Adrenal gland (tissue), 9 donors: ENCODE measurements at regions not wholly inside any gene's neighbourhood (a gene's known extent, or its start where the extent isn't known, plus 50 kb on each side); places are given as distances from the start of the nearest gene placed in this dataset.

Experiments used
- DNase-seq, 7 donors: peaks; one replicate each; pipeline ENCODE4 v3.0.0-alpha.2; 2019 to 2020
- H3K27ac ChIP-seq, 5 donors: fragments of 200-600 bp; sonication (generic) in 4 of 5; 1 replicate in 3 of 5; 2 replicates in 2 of 5; pipeline versions ENCODE4 v1.5.1 to v1.8.0; 2016 to 2020; ENCODE audit warnings: mild to moderate bottlenecking in 1 of 5
- H3K27me3 ChIP-seq: fragments of 200-600 bp; 2 replicates; pipeline ENCODE4 v1.8.0; 2021
- H3K36me3 ChIP-seq, 2 donors: fragments of 200-600 bp; replicated peaks in 1 of 2; 1 replicate in 1 of 2; 2 replicates in 1 of 2; pipeline versions ENCODE4 v1.5.1 to v1.8.0; 2018 to 2022
- H3K4me1 ChIP-seq, 2 donors: fragments of 200-600 bp; replicated peaks in 1 of 2; 1 replicate in 1 of 2; 2 replicates in 1 of 2; pipeline versions ENCODE4 v1.5.1 to v1.8.0; 2018 to 2021
- H3K4me3 ChIP-seq, 4 donors: fragments of 200-600 bp; sonication (generic) in 3 of 4; one replicate each; pipeline ENCODE4 v1.5.1; 2016 to 2018
- H3K9me3 ChIP-seq, 3 donors: fragments of 200-600 bp; sonication (generic) in 1 of 3; replicated peaks in 1 of 3; 1 replicate in 2 of 3; 2 replicates in 1 of 3; pipeline versions ENCODE4 v1.5.1 to v1.8.0; 2016 to 2021
- POLR2A ChIP-seq, 2 donors: fragments of 450-650 bp; IDR thresholded peaks; one replicate each; pipeline ENCODE4 v1.6.1; 2017; ENCODE audit warnings: antibody characterized with exemption in 2 of 2, mild to moderate bottlenecking in 2 of 2, moderate library complexity in 1 of 2
- WGBS, 4 donors: extraction: QIAGEN DNeasy Blood & Tissue Kit in 2 of 4; methylation state at CpG; one replicate each; pipeline versions ENCODE4 v1.1.5 to v1.1.7; 2013 to 2017; 5-methylcytosine and 5-hydroxymethylcytosine counted together
- intact Hi-C, 2 donors: fragments of 100-400 bp; cut with DNase I; formaldehyde crosslinking; loops; one replicate each; pipeline versions ENCODE4 v1.14.1 to v1.15.0; 2022 to 2023
- TF ChIP-seq, protein P1 (sequence below), 6 experiments: fragments of 450-650 bp in 4 of 6; fragments of 200-600 bp in 2 of 6; sonication (generic) in 1 of 6; IDR thresholded peaks; 1 replicate in 5 of 6; 2 replicates in 1 of 6; pipeline versions ENCODE4 v1.5.1 to v1.8.0; 2016 to 2021; ENCODE audit warnings: antibody characterized with exemption in 6 of 6, mild to moderate bottlenecking in 2 of 6, moderate library complexity in 1 of 6
- donor health status: healthy with polysubstance abuse.
- donor health status: Bipolar disorder and iron deficiency.
- donor health status: DM: yes; HTN: yes; CAD: no.
- donor health status: DM: no; HTN: no; CAD: no.
- donor health status: DM: no; HTN: no; CAD: no.

DNA sequence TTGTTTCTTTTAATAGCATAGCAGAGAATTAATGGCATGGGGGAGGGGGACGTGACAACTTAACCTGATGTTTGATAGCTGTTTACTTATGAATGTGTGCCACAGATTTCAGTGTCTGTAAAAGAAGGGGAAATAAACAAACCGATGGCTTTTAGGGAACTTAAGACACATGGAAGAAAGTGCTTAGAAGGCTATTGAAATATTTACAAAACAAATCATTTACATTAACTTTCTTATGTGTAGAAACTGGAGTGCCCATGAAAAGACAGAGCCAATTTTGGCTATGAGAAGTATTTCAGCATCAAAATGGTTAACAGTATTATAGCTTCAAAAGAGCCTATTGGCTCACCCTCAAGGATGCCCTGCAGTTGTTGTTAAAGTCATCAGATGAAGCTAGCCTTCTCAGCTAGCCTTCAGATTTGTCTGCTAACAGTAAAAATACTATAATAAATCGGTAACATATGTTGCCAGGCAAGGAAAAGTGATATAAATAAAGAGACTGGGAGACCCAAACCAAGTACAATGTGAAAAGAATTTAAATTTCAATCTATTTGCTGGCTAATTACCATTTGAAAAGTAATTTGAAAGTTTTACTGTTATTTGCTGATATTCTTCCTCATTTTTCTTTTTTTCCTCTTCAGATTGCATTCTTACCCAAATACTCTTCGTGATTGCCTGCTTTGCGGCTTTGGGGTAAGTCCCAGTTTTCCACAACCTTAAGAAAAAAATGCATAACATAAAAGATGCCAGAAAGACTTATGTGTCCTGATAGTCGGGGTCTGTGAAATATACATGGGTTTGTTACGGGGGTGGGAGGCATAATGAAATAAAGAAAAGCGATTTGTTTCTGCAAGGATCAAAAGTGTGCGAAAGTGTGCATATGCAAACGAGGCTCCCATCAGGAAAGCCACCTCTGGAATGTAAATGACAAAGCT is 256.4 kb downstream of the MEIS1 start:
- peak overlapping the region in 3 of 4 donors; percentile 27 to 67 (median 33) for H3K4me3 ChIP-seq
- DNase-seq, result peak in 3 of 7 donors; percentile 45 to 50 (median 48)
- WGBS, 4 donors, result 22 to 30% (median 27%) methylated on average over 10 of the region's 10 CpGs
- no peaks in the 10 kb centered on the region for H3K36me3 ChIP-seq
- no peaks in the 10 kb centered on the region for H3K9me3 ChIP-seq
- TF ChIP-seq, protein P1, sequence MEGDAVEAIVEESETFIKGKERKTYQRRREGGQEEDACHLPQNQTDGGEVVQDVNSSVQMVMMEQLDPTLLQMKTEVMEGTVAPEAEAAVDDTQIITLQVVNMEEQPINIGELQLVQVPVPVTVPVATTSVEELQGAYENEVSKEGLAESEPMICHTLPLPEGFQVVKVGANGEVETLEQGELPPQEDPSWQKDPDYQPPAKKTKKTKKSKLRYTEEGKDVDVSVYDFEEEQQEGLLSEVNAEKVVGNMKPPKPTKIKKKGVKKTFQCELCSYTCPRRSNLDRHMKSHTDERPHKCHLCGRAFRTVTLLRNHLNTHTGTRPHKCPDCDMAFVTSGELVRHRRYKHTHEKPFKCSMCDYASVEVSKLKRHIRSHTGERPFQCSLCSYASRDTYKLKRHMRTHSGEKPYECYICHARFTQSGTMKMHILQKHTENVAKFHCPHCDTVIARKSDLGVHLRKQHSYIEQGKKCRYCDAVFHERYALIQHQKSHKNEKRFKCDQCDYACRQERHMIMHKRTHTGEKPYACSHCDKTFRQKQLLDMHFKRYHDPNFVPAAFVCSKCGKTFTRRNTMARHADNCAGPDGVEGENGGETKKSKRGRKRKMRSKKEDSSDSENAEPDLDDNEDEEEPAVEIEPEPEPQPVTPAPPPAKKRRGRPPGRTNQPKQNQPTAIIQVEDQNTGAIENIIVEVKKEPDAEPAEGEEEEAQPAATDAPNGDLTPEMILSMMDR (IDR thresholded peaks at IDR 0.05), result no peak
- TF ChIP-seq POLR2A (IDR thresholded peaks at IDR 0.05), result peak; percentile 35 to 83
- intact Hi-C loops, result loop anchor here (5.0 kb wide), 2 partner anchors 114 to 249 kb away; no protein-coding TSS in a partner anchor
- H3K4me1 ChIP-seq, result peaks cover 4 to 21% of the 10 kb centered on the region in 2 donors
- H3K27ac ChIP-seq, result peak overlapping the region; percentile 3 to 79 (median 70)
- no peaks in the 10 kb centered on the region for H3K27me3 ChIP-seq

DNA sequence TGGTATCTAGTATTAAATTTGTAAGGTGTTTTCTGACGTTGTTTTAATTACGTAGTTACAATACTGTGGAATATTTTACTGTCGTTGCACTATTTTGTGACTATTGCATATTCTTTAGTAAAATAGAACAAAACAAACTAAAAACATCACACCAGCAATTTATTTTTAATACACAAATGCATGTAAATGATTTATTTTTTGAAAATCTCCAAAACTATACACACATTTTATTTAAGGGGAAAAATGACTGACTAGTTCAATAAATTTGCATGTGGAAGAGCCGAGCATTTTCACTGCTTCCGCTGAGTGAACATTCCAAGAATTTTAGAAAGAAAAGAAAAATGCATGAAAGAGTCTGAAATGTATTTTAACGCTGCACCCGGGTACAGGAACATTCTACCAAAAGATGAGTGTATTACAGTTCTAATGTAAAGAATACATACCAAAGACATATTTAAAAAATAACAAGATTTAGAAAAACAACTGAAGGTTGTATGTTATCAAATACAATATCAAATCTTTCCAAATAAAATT is 257.7 kb downstream of the MEIS1 start:
- intact Hi-C loops, result loop anchor here (5.0 kb wide), 2 partner anchors 115 to 250 kb away; no protein-coding TSS in a partner anchor
- 21 to 38% (median 28%) methylated on average over 7 of the region's 7 CpGs for WGBS, 4 donors
- DNase-seq, result no peak

DNA sequence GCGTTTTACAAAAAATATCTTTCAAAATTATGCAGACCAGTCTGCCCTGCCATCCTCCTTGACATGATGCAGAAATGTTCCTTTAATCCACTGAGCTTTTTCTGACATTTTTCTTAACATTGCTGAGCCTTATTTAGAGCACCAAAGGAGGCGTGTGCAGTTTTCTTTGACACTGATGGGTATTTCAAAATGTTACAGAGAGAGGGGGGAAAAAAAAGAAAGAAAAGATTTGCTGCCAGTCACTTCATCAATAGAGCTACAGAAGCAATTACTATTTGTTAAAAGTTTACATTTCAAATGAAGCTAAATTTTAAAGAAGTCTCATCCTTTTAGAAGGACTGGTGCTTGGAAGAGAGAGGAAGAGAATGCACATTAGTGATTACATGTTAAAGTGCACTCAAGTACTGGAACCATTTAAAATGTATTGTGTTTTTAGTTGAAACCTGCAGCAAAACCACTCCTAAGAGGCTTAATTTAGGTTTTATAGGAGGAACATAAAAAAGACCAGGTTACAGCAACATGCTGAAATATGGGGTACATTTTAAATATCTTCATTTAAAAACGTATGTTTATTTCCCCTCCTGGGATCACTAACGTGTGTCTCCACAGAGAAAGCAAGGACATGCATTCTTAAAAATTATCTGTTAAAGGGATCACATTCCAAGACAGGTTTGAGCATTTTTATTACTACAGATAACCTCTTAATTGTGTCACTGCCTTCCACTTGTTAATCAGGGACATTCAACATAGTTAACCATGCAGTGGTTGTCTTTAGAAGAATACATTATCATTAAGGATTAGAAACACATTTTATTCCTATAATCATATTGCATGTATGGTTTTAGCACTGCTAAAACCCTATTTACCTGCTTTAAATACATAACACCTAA is 258.4 kb downstream of the MEIS1 start:
- Histone ChIP-seq H3K36me3 (no peaks in the 10 kb centered on the region), H3K9me3 (no peaks in the 10 kb centered on the region), H3K27me3 (no peaks in the 10 kb centered on the region), H3K27ac (peak overlapping the region in 4 of 5 donors; percentile 35 to 79 (median 74)), H3K4me3 (peak overlapping the region in 2 of 4 donors; percentile 33 to 67), H3K4me1 (peaks cover 6 to 21% of the 10 kb centered on the region in 2 donors)
- intact Hi-C loops, result loop anchor here (5.0 kb wide), 2 partner anchors 116 to 251 kb away; no protein-coding TSS in a partner anchor
- no peak for DNase-seq
- WGBS, 4 donors, result 32 to 37% (median 34%) methylated on average over 4 of the region's 4 CpGs
- TF ChIP-seq, protein P1 (IDR thresholded peaks at IDR 0.05), result no peak
- TF ChIP-seq POLR2A (IDR thresholded peaks at IDR 0.05), result peak in 1 of 2 donors; percentile 49

More for the DNA sequence above, 257.7 kb downstream of the MEIS1 start:
- Histone ChIP-seq H3K27me3 (no peaks in the 10 kb centered on the region), H3K36me3 (no peaks in the 10 kb centered on the region), H3K9me3 (no peaks in the 10 kb centered on the region), H3K4me1 (peaks cover 0 to 21% of the 10 kb centered on the region in 2 donors), H3K4me3 (peak overlapping the region in 2 of 4 donors; percentile 33 to 67), H3K27ac (peak overlapping the region; percentile 3 to 79 (median 70))
- no peak for TF ChIP-seq POLR2A (IDR thresholded peaks at IDR 0.05)
- TF ChIP-seq, protein P1 (IDR thresholded peaks at IDR 0.05), result no peak
